ENCODE measurements at regions not wholly inside any gene's neighbourhood (a gene's known extent, or its start where the extent isn't known, plus 50 kb on each side); places are given as distances from the start of the nearest gene placed in this dataset.

DNA sequence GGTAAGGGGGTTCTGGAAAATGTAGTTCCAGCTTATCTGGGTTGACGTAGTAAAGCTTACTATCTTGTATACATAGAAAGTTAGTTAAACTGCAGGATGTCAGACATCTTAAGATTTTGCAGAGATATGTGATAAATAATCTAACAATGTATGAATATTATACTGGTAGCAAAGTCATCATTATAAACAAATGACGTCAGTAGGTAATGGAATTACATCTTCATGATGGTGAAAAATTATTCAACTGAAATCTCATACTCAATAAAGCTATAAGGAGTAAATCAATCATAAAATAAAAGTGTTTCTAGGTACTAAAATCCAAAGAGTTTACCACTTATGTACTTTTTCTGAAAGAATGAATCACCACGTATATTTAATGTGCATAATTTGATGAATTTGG is 217.3 kb upstream of the CDH10 start:
- intact Hi-C loops (cut with micrococcal nuclease; ENCODE audit: unreplicated experiment), result no loop called here
- DNase-seq (ENCODE audit: low spot score), result no peak
- no TSS peak for BruUV-seq (replicated peaks)
- CTCF ChIA-PET (ENCODE audit: unreplicated experiment), result no interaction called here
- Histone ChIP-seq H3K9me2 (ENCODE audit: insufficient read depth, low read length) (no peaks in the 10 kb centered on the region), H3K9me3 (ENCODE audit: low read length) (no peaks in the 10 kb centered on the region), H3K79me2 (ENCODE audit: insufficient read depth, low read depth, low read length) (no peaks in the 10 kb centered on the region), H3K36me3 (ENCODE audit: insufficient read depth, low read length) (no peaks in the 10 kb centered on the region), H2AFZ (ENCODE audit: low read length) (no peak overlapping the region), H3K4me1 (ENCODE audit: insufficient read depth, low read length, poor library complexity, severe bottlenecking) (no peaks in the 10 kb centered on the region), H3K4me2 (ENCODE audit: low read length) (no peak overlapping the region), H3K4me3 (ENCODE audit: low read depth, low read length, poor library complexity, severe bottlenecking) (no peak overlapping the region), H4K20me1 (ENCODE audit: insufficient read depth, low read length) (no peaks in the 10 kb centered on the region), H3K27ac (ENCODE audit: low read depth, low read length, poor library complexity, severe bottlenecking) (no peak overlapping the region)
- POLR2A ChIA-PET, result no interaction called here
- TF ChIP-seq EZH2phosphoT487 (IDR thresholded peaks at IDR 0.05; ENCODE audit: borderline replicate concordance, low read depth, low read length), result no peak
- TF ChIP-seq, protein P1, sequence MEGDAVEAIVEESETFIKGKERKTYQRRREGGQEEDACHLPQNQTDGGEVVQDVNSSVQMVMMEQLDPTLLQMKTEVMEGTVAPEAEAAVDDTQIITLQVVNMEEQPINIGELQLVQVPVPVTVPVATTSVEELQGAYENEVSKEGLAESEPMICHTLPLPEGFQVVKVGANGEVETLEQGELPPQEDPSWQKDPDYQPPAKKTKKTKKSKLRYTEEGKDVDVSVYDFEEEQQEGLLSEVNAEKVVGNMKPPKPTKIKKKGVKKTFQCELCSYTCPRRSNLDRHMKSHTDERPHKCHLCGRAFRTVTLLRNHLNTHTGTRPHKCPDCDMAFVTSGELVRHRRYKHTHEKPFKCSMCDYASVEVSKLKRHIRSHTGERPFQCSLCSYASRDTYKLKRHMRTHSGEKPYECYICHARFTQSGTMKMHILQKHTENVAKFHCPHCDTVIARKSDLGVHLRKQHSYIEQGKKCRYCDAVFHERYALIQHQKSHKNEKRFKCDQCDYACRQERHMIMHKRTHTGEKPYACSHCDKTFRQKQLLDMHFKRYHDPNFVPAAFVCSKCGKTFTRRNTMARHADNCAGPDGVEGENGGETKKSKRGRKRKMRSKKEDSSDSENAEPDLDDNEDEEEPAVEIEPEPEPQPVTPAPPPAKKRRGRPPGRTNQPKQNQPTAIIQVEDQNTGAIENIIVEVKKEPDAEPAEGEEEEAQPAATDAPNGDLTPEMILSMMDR (conservative IDR thresholded peaks at IDR 0.05; ENCODE audit: low read length), result no peak

DNA sequence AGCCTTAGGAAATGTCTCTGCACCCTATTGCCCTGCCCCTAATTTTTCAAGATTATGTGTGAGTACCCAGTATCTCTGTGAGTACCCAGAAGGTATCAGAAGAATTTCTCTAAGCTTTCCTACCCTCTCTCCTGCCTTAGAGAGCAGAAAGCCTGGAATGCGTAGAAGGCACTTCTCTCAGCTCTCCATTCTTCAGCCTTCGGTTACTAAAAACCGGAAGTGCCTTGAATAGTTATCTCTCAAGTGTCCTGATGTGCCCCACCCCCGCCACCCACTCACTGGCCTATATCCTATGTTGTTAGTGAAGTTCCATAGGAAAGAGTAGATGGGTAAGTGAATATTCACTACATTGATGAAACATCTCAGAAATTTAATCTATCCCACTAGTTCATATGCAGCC is 210.7 kb upstream of the CDH10 start:
- no peaks in the 10 kb centered on the region for H3K36me3 ChIP-seq (ENCODE audit: insufficient read depth, low read length)
- H2AFZ ChIP-seq (ENCODE audit: low read length), result no peak overlapping the region
- H3K4me1 ChIP-seq (ENCODE audit: insufficient read depth, low read length, poor library complexity, severe bottlenecking), result no peaks in the 10 kb centered on the region
- H3K9me3 ChIP-seq (ENCODE audit: low read length), result no peaks in the 10 kb centered on the region
- no peaks in the 10 kb centered on the region for H3K79me2 ChIP-seq (ENCODE audit: insufficient read depth, low read depth, low read length)
- no peaks in the 10 kb centered on the region for H3K9me2 ChIP-seq (ENCODE audit: insufficient read depth, low read length)
- no peak overlapping the region for H3K4me2 ChIP-seq (ENCODE audit: low read length)
- no peak overlapping the region for H3K4me3 ChIP-seq (ENCODE audit: low read depth, low read length, poor library complexity, severe bottlenecking)
- no peak for TF ChIP-seq EZH2phosphoT487 (IDR thresholded peaks at IDR 0.05; ENCODE audit: borderline replicate concordance, low read depth, low read length)
- TF ChIP-seq, protein P1 (conservative IDR thresholded peaks at IDR 0.05; ENCODE audit: low read length), result no peak
- no peak overlapping the region for H3K27ac ChIP-seq (ENCODE audit: low read depth, low read length, poor library complexity, severe bottlenecking)
- BruUV-seq (replicated peaks), result no TSS peak
- no peaks in the 10 kb centered on the region for H4K20me1 ChIP-seq (ENCODE audit: insufficient read depth, low read length)
- ChIA-PET CTCF (ENCODE audit: unreplicated experiment) (no interaction called here), POLR2A (no interaction called here)
- DNase-seq (ENCODE audit: low spot score), result no peak
- intact Hi-C loops (cut with micrococcal nuclease; ENCODE audit: unreplicated experiment), result no loop called here

DNA sequence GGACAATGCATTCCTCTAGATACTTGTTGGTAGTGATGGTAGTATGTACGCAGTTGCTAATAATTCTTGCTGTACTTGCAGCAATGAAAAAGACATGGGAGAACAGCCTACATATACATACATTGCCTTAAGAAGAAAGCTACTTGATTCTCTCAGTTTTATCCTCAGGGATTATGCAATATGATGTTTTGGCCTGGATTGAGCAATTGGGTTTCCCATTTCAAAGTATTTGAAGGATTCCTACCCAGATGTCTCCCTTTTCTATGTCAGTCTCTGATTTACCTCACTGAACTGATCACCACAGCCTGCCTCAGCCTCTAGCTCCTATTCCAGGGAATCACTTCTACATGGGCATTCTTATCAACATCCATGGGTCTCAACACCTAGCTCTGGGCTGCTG is 210.1 kb upstream of the CDH10 start:
- Histone ChIP-seq H3K9me2 (ENCODE audit: insufficient read depth, low read length) (no peaks in the 10 kb centered on the region), H3K79me2 (ENCODE audit: insufficient read depth, low read depth, low read length) (no peaks in the 10 kb centered on the region), H3K27ac (ENCODE audit: low read depth, low read length, poor library complexity, severe bottlenecking) (no peak overlapping the region), H2AFZ (ENCODE audit: low read length) (no peak overlapping the region), H3K9me3 (ENCODE audit: low read length) (no peaks in the 10 kb centered on the region), H4K20me1 (ENCODE audit: insufficient read depth, low read length) (no peaks in the 10 kb centered on the region), H3K4me3 (ENCODE audit: low read depth, low read length, poor library complexity, severe bottlenecking) (no peak overlapping the region), H3K4me2 (ENCODE audit: low read length) (no peak overlapping the region), H3K4me1 (ENCODE audit: insufficient read depth, low read length, poor library complexity, severe bottlenecking) (no peaks in the 10 kb centered on the region), H3K36me3 (ENCODE audit: insufficient read depth, low read length) (no peaks in the 10 kb centered on the region)
- DNase-seq (ENCODE audit: low spot score), result no peak
- no TSS peak for BruUV-seq (replicated peaks)
- intact Hi-C loops (cut with micrococcal nuclease; ENCODE audit: unreplicated experiment), result no loop called here
- ChIA-PET CTCF (ENCODE audit: unreplicated experiment) (no interaction called here), POLR2A (no interaction called here)
- TF ChIP-seq, protein P1 (conservative IDR thresholded peaks at IDR 0.05; ENCODE audit: low read length), result no peak
- TF ChIP-seq EZH2phosphoT487 (IDR thresholded peaks at IDR 0.05; ENCODE audit: borderline replicate concordance, low read depth, low read length), result no peak

Data from OCI-LY7 (cell line).